Fibroblast of villous mesenchyme (primary cell): ENCODE measurements at regions not wholly inside any gene's neighbourhood (a gene's known extent, or its start where the extent isn't known, plus 50 kb on each side); places are given as distances from the start of the nearest gene placed in this dataset.

Experiments
- DNase-seq: peaks from one replicate; pipeline ENCODE4 v3.0.0-alpha.2; 2010; ENCODE audit warnings: low read depth
- H3K4me3 ChIP-seq: 2 replicates; pipeline ENCODE4 v1.5.1; 2011; ENCODE audit warnings: low read depth, mild to moderate bottlenecking, low read length
- TF ChIP-seq, protein P1 (sequence below): IDR thresholded peaks from 2 replicates; pipeline ENCODE4 v1.5.1; 2012; ENCODE audit warnings: low read depth, mild to moderate bottlenecking, low read length; ENCODE audit not compliant: insufficient read depth

DNA sequence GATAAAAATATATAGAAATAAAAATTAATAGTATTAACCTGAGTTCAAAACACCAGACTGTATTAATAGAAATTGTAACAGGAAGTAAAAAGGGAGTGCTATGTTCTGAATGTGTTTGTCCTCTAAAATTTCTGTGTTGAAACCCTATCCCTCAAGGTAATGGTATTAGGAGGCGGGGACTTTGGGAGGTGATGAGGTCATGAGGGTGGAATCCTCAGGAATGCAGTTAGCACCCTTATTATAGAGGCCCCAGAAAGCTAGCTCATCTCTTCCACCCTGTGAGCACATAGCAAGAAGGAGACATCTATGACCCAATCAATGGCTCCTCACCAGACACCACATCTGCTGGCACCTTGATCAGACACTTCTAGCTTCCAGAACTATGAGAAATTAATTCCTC is 124.5 kb downstream of the CMPK2 start:
- TF ChIP-seq, protein P1, sequence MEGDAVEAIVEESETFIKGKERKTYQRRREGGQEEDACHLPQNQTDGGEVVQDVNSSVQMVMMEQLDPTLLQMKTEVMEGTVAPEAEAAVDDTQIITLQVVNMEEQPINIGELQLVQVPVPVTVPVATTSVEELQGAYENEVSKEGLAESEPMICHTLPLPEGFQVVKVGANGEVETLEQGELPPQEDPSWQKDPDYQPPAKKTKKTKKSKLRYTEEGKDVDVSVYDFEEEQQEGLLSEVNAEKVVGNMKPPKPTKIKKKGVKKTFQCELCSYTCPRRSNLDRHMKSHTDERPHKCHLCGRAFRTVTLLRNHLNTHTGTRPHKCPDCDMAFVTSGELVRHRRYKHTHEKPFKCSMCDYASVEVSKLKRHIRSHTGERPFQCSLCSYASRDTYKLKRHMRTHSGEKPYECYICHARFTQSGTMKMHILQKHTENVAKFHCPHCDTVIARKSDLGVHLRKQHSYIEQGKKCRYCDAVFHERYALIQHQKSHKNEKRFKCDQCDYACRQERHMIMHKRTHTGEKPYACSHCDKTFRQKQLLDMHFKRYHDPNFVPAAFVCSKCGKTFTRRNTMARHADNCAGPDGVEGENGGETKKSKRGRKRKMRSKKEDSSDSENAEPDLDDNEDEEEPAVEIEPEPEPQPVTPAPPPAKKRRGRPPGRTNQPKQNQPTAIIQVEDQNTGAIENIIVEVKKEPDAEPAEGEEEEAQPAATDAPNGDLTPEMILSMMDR, result no peak
- no peak overlapping the region for H3K4me3 ChIP-seq
- DNase-seq, result no peak

DNA sequence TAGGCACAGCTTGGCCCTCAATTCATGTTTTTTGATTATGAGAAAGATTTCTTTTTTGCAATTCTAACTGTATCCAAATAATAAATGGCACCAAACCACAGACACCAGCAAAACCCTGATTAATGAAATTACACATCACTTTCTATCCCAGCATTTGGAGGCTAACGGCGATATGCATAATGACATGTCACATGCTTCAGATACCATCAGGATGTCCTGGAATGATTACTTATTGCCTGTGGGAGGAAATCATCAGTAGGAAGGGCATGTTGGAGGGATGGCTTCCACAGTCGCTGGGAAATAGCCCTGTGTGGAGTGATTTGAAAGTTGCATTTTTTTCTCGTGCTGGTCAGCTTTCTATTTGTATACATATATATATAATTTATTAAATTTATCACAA is 121.7 kb downstream of the CMPK2 start:
- TF ChIP-seq, protein P1, result no peak
- H3K4me3 ChIP-seq, result no peak overlapping the region
- DNase-seq, result no peak

DNA sequence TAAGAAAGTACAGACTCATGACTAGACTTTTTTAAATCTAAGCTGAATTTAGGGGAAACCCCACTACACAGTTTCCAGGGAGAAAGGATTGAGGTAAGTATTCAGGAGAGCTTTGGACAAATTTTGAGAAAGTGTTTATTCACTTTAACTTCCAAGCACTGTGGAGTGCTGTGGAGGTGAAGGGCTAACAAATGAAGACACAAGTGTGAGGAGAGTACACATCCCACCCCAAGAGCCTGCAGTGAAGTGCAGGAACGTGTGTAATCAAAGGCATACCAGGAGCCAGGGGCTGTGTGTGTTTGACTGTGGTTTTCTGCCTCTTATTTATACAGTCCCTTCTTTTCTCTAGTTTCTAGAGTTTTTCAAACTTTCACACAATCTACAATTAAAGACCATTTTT is 118.3 kb downstream of the CMPK2 start:
- TF ChIP-seq, protein P1, result no peak
- H3K4me3 ChIP-seq, result no peak overlapping the region
- DNase-seq, result no peak

DNA sequence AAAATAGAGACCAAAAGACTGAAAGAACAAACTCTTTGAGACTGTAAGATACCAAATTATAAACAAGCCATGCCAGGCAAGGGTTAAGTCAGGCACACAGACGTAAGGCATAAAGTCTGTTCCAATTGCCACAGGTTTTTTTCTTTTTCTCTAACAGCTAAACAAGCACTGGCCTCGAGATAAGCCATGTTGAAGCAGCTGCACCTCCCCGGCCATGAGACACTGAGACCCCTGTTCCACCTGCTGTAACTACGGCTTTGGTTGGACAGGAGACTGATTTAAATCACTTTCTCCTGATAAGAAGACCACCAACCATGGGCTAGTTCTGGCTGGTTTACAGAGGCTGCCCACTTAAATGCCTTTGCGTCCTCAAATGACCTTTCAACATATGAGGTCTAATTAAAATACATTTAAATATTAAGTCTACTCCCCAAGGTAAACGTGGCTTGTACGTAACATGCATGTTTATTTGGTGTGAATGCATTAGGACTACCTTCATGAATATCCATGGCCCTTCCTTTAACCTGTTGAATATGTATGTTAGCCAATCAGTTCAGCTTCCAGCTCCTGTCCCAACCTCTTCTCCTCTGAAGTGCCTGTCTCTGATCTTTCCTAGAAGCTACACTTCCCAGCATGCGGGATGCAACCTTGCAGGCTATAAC is 117.2 kb downstream of the CMPK2 start:
- DNase-seq, result no peak
- TF ChIP-seq, protein P1, result no peak
- H3K4me3 ChIP-seq, result no peak overlapping the region

DNA sequence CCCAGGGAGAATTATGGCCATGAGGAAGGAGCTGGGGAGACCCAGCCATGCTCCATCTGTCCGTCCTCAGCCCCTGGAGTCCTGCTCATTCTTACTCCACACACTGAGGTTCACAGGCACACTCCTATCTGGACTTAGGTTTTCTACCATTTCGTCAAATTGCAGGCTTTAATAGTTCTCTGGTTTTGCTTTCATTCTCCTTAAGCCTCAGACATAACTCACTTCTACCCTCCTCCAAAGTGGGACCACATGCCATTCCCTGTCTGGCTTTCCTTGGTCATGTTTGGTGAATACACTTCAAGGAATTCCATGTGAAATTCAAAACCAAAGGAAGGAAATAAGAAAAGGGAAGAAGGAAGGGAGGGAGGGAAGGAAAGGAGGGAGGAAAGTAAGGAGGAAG is 115.7 kb downstream of the CMPK2 start:
- TF ChIP-seq, protein P1, result no peak
- peak; percentile 2 for DNase-seq
- H3K4me3 ChIP-seq, result no peak overlapping the region

DNA sequence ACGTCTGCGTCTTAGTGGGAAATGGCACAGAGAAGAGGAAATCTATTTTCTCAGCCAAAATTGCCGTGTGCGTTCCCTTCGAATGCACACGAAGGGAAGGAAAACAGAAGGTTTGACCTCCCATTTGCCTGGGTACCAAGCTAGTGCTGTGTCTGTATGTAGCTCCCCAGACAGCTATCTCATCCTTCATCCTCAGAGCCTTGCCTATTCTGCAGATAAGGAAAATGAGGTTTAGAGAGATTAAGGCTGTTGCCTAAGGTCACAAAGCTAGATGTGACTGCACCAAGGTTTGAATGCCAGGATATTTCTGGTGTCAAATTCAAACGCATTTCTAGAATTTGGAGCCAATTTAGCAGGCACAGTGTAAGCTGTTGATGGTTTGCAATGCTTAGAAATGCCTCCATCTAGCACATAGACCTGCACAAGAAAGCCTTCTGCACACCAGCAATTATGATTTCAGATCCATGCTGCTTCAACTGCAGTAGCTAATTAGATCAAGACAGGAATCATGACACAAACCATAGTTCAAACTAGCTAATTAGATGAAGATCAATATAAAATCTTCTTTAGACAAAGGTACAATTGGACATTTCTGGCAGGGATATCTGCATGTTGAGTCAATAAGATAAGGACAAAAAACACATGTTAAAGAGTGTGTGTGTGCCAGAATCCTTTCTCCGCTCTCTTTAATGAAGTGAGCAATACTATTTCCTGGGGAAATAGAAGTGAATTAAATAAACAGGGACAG is 115.1 kb downstream of the CMPK2 start:
- no peak for DNase-seq
- TF ChIP-seq, protein P1, result no peak
- H3K4me3 ChIP-seq, result no peak overlapping the region
